HEK293T (cell line): ENCODE measurements at regions not wholly inside any gene's neighbourhood (a gene's known extent, or its start where the extent isn't known, plus 50 kb on each side); places are given as distances from the start of the nearest gene placed in this dataset.

Source experiments
- BHLHE40 ChIP-seq: fragments of 450-650 bp; IDR thresholded peaks from 2 replicates; pipeline ENCODE4 v1.6.1; 2016; ENCODE audit warnings: mild to moderate bottlenecking, moderate library complexity, borderline replicate concordance
- CTBP1 ChIP-seq: fragments of 450-650 bp; IDR thresholded peaks from 2 replicates; pipeline ENCODE4 v1.6.1; 2016; ENCODE audit warnings: borderline replicate concordance
- ELF4 ChIP-seq: fragments of 450-650 bp; IDR thresholded peaks from 2 replicates; pipeline ENCODE4 v1.6.1; 2017; ENCODE audit warnings: antibody characterized with exemption
- FOXA1 ChIP-seq: fragments of 450-650 bp; IDR thresholded peaks from 2 replicates; pipeline ENCODE4 v1.6.1; 2016; ENCODE audit warnings: mild to moderate bottlenecking
- FOXK2 ChIP-seq: fragments of 450-650 bp; IDR thresholded peaks from 2 replicates; pipeline ENCODE4 v1.6.1; 2016; ENCODE audit warnings: mild to moderate bottlenecking
- FOXM1 ChIP-seq: fragments of 450-650 bp; IDR thresholded peaks from 2 replicates; pipeline ENCODE4 v1.6.1; 2017; ENCODE audit warnings: mild to moderate bottlenecking, borderline replicate concordance
- HDGF ChIP-seq: fragments of 450-650 bp; IDR thresholded peaks from 2 replicates; pipeline ENCODE4 v1.6.1; 2017; ENCODE audit warnings: antibody characterized with exemption, borderline replicate concordance
- SUZ12 ChIP-seq: fragments of 450-650 bp; IDR thresholded peaks from 2 replicates; pipeline ENCODE4 v1.6.1; 2016; ENCODE audit warnings: mild to moderate bottlenecking
- TARDBP ChIP-seq: fragments of 450-650 bp; IDR thresholded peaks from 2 replicates; pipeline ENCODE4 v1.6.1; 2016
- ZNF384 ChIP-seq: fragments of 450-650 bp; IDR thresholded peaks from 2 replicates; pipeline ENCODE4 v1.6.1; 2016

- TF ChIP-seq FOXM1: no peak
- no peak for TF ChIP-seq BHLHE40
- no peak for TF ChIP-seq TARDBP
- no peak for TF ChIP-seq HDGF
- TF ChIP-seq ELF4: no peak
- no peak for TF ChIP-seq FOXA1
- TF ChIP-seq CTBP1: no peak
- no peak for TF ChIP-seq SUZ12
- no peak for TF ChIP-seq ZNF384
- no peak for TF ChIP-seq FOXK2
Observed at GRCh38 chr2:172215936-172216335, 113.2 kb upstream of the DLX2 start.
